Gastroesophageal sphincter (tissue), 4 donors: ENCODE measurements at regions not wholly inside any gene's neighbourhood (a gene's known extent, or its start where the extent isn't known, plus 50 kb on each side); places are given as distances from the start of the nearest gene placed in this dataset.
"Not testable (repeated sequence)": the region's sequence is repeated elsewhere in the genome, so short reads cannot be mapped to it uniquely, and the experiment has no call there.

Experiments used
- ATAC-seq: fragments of 150-250 bp; one replicate; pipeline ENCODE4 v1.9.1; 2016; ENCODE audit warnings: mild to moderate bottlenecking, moderate library complexity
- H3K27ac ChIP-seq, 4 donors: fragments of 200-600 bp; sonication (generic) in 3 of 4; 1 replicate in 3 of 4; 2 replicates in 1 of 4; pipeline ENCODE4 v1.5.1; 2016 to 2019
- H3K27me3 ChIP-seq: fragments of 200-600 bp; sonication (generic); one replicate; pipeline ENCODE4 v1.5.1; 2019
- H3K36me3 ChIP-seq, 2 donors: fragments of 200-600 bp; sonication (generic); one replicate each; pipeline ENCODE4 v1.5.1; 2019; ENCODE audit warnings: control low read depth in 1 of 2
- H3K4me1 ChIP-seq, 3 donors: fragments of 200-600 bp; sonication (generic); 1 replicate in 2 of 3; 2 replicates in 1 of 3; pipeline ENCODE4 v1.5.1; 2016 to 2019; ENCODE audit warnings: control low read depth in 2 of 3
- H3K4me3 ChIP-seq, 2 donors: fragments of 200-600 bp; sonication (generic); one replicate each; pipeline ENCODE4 v1.5.1; 2019; ENCODE audit warnings: mild to moderate bottlenecking in 1 of 2, moderate library complexity in 1 of 2
- H3K9me3 ChIP-seq, 3 donors: fragments of 200-600 bp; sonication (generic); one replicate each; pipeline ENCODE4 v1.5.1; 2017 to 2019; ENCODE audit warnings: control low read depth in 2 of 3
- EP300 ChIP-seq: sonication (generic); formaldehyde crosslinking; IDR thresholded peaks from one replicate; pipeline ENCODE4 v1.6.1; 2017; ENCODE audit warnings: antibody characterized with exemption, mild to moderate bottlenecking
- POLR2A ChIP-seq, 2 donors: fragments of 450-650 bp; IDR thresholded peaks; one replicate each; pipeline ENCODE4 v1.6.1; 2017; ENCODE audit warnings: antibody characterized with exemption in 2 of 2, mild to moderate bottlenecking in 2 of 2, moderate library complexity in 1 of 2
- POLR2AphosphoS5 ChIP-seq: sonication (generic); formaldehyde crosslinking; IDR thresholded peaks from one replicate; pipeline ENCODE4 v1.6.1; 2017; ENCODE audit warnings: antibody characterized with exemption
- WGBS, 2 donors: methylation state at CpG; one replicate each; pipeline ENCODE4 v1.1.5; 2018; ENCODE audit warnings: low coverage in 1 of 2; 5-methylcytosine and 5-hydroxymethylcytosine counted together
- TF ChIP-seq, protein P1 (sequence below), 4 experiments: fragments of 200-600 bp in 2 of 4; fragments of 450-650 bp in 2 of 4; sonication (generic) in 1 of 4; IDR thresholded peaks; one replicate each; pipeline ENCODE4 v1.5.1; 2017 to 2019; ENCODE audit warnings: antibody characterized with exemption in 4 of 4, mild to moderate bottlenecking in 2 of 4, moderate library complexity in 2 of 4

GRCh38 chr17:11151818-11152425 is 89.1 kb upstream of the SHISA6 start:
- Histone ChIP-seq H3K36me3 (no peaks in the 10 kb centered on the region), H3K27me3 (no peaks in the 10 kb centered on the region), H3K27ac (no peak overlapping the region), H3K4me3 (no peak overlapping the region), H3K9me3 (no peaks in the 10 kb centered on the region), H3K4me1 (no peaks in the 10 kb centered on the region)
- TF ChIP-seq POLR2A (IDR thresholded peaks at IDR 0.05) (no peak), POLR2AphosphoS5 (no peak), EP300 (no peak)
- TF ChIP-seq, protein P1, sequence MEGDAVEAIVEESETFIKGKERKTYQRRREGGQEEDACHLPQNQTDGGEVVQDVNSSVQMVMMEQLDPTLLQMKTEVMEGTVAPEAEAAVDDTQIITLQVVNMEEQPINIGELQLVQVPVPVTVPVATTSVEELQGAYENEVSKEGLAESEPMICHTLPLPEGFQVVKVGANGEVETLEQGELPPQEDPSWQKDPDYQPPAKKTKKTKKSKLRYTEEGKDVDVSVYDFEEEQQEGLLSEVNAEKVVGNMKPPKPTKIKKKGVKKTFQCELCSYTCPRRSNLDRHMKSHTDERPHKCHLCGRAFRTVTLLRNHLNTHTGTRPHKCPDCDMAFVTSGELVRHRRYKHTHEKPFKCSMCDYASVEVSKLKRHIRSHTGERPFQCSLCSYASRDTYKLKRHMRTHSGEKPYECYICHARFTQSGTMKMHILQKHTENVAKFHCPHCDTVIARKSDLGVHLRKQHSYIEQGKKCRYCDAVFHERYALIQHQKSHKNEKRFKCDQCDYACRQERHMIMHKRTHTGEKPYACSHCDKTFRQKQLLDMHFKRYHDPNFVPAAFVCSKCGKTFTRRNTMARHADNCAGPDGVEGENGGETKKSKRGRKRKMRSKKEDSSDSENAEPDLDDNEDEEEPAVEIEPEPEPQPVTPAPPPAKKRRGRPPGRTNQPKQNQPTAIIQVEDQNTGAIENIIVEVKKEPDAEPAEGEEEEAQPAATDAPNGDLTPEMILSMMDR (IDR thresholded peaks at IDR 0.05) = no peak
- ATAC-seq = no peak
- 83 to 86% methylated on average over 7 to 8 of the region's 8 CpGs for WGBS, 2 donors

DNA sequence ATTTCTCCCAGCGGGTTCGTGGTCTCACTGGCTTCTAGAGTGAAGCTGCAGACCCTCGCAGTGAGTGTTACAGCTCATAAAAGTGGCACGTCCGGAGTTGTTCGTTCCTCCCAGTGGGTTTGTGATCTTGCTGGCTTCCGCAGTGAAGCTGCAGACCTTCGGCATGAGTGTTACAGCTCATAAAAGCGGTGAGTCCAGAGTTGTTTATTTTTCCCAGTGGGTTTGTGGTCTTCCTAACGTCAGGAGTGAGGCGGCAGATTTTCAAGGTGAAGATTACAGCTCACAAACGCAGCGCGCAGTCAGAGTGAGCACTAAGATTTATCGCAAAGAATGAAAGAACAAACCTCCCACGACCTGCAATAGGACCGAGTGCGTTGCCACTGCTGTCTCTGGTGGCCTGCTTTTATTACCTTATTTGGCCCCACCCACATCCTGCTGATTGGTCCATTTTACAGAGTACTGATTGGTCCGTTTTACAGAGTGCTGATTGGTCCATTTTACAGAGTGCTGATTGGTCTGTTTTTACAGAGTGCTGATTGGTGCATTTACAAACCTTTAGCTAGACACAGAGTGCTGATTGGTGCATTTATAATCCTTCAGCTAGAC is 90.0 kb upstream of the SHISA6 start:
- not testable (repeated sequence) for H3K27ac ChIP-seq, H3K9me3 ChIP-seq, H3K27me3 ChIP-seq, H3K4me3 ChIP-seq, H3K36me3 ChIP-seq, H3K4me1 ChIP-seq, ATAC-seq
- 82 to 90% methylated on average over 5 to 7 of the region's 19 CpGs for WGBS, 2 donors

DNA sequence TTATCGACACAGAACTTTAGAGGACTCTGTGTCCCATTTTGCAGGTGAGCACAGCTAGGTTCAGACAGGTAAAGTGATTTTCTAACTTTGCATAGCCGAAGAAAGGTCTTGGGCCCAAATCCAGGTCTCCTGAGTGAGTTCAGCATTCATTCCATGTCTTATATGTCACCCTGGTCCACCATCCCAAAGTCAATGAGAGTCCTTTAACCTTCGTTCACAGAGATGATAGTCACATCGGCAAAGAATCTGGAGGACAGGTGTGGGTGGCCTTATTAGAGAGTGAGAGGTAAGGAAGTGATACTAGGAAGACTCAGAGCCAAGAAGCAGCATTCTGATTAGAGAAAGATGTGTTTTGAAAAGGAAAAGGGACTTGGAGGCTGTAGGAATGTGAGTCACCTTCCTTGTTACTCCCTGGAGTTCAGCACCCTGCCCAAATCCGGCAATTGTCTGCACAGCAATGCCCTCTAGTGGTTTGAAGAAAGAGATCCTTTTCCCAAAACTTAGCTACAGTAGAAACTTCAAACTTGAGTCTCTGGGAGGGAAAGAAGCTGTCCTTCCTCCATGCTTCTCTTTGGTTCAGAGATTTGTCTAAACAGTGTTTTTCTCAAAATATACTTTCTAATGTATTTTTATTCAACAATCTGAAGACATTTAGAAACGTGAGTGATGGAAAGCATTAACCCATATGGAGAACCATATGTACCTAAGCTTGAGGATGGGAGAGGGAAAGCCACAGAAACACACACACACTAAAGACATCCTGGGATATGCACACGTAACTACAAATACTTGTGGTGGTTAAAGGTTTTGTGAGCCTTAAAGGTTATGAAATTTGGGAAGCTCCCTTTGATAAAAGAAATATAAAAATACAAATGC is 96.4 kb upstream of the SHISA6 start:
- WGBS, 2 donors = 33 to 42% methylated on average over 6 to 7 of the region's 7 CpGs
- H3K4me1 ChIP-seq = no peaks in the 10 kb centered on the region
- no peaks in the 10 kb centered on the region for H3K27me3 ChIP-seq
- no peaks in the 10 kb centered on the region for H3K9me3 ChIP-seq
- no peak for TF ChIP-seq POLR2AphosphoS5
- no peak for TF ChIP-seq EP300
- TF ChIP-seq, protein P1 (IDR thresholded peaks at IDR 0.05) = peak in 2 of 4 experiments; percentile 43 to 52
- H3K27ac ChIP-seq = no peak overlapping the region
- H3K36me3 ChIP-seq = no peaks in the 10 kb centered on the region
- peak; percentile 55 for ATAC-seq
- no peak overlapping the region for H3K4me3 ChIP-seq

DNA sequence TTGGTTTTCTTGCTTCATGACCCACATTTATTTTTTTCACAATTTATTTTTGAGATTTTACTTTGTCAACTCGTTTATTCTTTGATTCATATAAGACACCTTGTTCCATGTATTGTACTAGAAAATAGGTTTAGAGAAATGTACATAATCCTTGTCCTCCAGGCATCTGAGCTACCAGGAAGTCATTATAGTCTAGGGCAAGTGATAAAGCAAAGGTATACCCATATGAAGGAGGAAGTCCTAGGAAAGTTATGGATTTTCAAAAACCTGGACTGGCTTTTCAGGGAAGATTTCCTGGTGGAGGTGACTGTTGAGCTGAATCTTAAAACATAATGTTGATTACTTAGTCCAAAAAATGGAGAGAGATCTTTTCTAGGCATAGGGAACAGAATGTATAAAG is 98.8 kb upstream of the SHISA6 start:
- no peak for ATAC-seq
- 40 to 50% methylated on average over 1 of the region's 1 CpG for WGBS, 2 donors
- H3K36me3 ChIP-seq = no peaks in the 10 kb centered on the region
- H3K27ac ChIP-seq = no peak overlapping the region
- no peak overlapping the region for H3K4me3 ChIP-seq
- H3K4me1 ChIP-seq = no peaks in the 10 kb centered on the region
- H3K27me3 ChIP-seq = no peaks in the 10 kb centered on the region
- H3K9me3 ChIP-seq = no peaks in the 10 kb centered on the region
- TF ChIP-seq, protein P1 (IDR thresholded peaks at IDR 0.05) = no peak
- TF ChIP-seq POLR2A (IDR thresholded peaks at IDR 0.05) (no peak), POLR2AphosphoS5 (no peak), EP300 (no peak)

GRCh38 chr17:11140501-11140900 is 100.5 kb upstream of the SHISA6 start:
- WGBS, 2 donors = 32 to 49% methylated on average over 4 of the region's 4 CpGs
- Histone ChIP-seq H3K4me1 (no peaks in the 10 kb centered on the region), H3K9me3 (no peaks in the 10 kb centered on the region), H3K4me3 (no peak overlapping the region), H3K27me3 (no peaks in the 10 kb centered on the region), H3K27ac (no peak overlapping the region), H3K36me3 (no peaks in the 10 kb centered on the region)
- TF ChIP-seq EP300 = no peak
- TF ChIP-seq POLR2AphosphoS5 = no peak
- TF ChIP-seq, protein P1 (IDR thresholded peaks at IDR 0.05) = no peak
- ATAC-seq = no peak
